GM12873 (cell line): ENCODE measurements at regions not wholly inside any gene's neighbourhood (a gene's known extent, or its start where the extent isn't known, plus 50 kb on each side); places are given as distances from the start of the nearest gene placed in this dataset.

ENCODE experiments used
- TF ChIP-seq, protein P1 (sequence below): IDR thresholded peaks from 2 replicates; pipeline ENCODE4 v1.5.1; 2012; ENCODE audit warnings: low read depth, mild to moderate bottlenecking, moderate library complexity, low read length, control low read depth; ENCODE audit not compliant: insufficient read depth; ENCODE audit errors: missing control alignments

DNA sequence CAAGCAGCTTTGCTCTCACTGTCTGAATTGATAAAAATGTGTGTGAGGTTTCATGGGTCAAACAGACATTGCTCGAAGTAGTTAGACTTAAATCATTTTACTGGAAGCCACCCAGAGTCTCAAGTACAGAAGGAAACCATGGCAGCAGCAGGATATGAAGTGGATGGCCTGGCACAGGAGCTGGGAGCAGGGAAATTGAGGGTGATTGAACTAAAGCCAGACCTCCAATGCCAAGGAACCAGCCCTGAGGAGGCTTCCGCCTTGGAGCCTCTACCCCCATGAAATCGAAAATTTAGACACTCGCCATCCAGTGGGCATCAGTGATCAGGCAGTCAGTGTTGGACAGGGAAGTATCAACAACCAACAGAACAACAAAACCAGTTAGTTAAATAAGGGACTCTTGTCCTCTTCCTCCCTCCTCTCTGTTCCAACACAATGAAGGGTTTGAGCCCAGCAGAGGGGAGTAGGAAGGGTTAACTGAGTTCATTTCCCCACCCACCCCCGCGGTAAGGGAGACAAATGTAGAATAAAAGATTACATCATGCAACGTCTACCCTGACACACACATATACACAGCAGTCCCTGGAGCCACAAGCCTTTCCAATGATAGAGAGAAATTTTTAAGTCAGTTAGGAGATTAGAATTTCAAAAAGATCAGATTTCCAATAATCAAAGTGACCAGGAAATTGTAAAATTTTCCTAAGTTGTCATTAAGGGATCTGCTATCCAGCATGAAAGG is 156.3 kb downstream of the SLC16A9 start:
- TF ChIP-seq, protein P1, sequence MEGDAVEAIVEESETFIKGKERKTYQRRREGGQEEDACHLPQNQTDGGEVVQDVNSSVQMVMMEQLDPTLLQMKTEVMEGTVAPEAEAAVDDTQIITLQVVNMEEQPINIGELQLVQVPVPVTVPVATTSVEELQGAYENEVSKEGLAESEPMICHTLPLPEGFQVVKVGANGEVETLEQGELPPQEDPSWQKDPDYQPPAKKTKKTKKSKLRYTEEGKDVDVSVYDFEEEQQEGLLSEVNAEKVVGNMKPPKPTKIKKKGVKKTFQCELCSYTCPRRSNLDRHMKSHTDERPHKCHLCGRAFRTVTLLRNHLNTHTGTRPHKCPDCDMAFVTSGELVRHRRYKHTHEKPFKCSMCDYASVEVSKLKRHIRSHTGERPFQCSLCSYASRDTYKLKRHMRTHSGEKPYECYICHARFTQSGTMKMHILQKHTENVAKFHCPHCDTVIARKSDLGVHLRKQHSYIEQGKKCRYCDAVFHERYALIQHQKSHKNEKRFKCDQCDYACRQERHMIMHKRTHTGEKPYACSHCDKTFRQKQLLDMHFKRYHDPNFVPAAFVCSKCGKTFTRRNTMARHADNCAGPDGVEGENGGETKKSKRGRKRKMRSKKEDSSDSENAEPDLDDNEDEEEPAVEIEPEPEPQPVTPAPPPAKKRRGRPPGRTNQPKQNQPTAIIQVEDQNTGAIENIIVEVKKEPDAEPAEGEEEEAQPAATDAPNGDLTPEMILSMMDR, result no peak

DNA sequence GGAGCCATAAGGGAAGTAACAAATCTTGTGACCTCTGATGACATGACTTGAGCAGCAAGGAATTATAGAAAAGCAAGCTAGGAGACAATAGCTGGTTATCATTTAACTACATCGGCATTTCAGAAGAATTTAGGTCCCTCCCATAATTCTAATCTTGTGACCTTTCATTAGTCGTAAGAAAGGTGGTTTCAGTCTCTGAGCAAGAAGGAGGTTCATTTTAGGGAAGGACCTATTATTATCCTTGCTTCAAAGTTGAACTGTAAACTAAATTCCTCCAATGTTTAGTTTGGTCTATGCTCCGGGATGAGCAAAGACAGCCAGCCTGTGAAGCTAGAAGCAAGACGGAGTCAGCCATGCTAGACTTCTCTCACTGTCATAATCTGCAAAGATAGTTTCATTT is 159.6 kb downstream of the SLC16A9 start:
- TF ChIP-seq, protein P1, result no peak

GRCh38 chr10:59538623-59539022 is 171.0 kb downstream of the SLC16A9 start:
- TF ChIP-seq, protein P1, result no peak

- TF ChIP-seq, protein P1, result no peak
These were observed 172.1 kb downstream of the SLC16A9 start for GRCh38 chr10:59537501-59537900.

DNA sequence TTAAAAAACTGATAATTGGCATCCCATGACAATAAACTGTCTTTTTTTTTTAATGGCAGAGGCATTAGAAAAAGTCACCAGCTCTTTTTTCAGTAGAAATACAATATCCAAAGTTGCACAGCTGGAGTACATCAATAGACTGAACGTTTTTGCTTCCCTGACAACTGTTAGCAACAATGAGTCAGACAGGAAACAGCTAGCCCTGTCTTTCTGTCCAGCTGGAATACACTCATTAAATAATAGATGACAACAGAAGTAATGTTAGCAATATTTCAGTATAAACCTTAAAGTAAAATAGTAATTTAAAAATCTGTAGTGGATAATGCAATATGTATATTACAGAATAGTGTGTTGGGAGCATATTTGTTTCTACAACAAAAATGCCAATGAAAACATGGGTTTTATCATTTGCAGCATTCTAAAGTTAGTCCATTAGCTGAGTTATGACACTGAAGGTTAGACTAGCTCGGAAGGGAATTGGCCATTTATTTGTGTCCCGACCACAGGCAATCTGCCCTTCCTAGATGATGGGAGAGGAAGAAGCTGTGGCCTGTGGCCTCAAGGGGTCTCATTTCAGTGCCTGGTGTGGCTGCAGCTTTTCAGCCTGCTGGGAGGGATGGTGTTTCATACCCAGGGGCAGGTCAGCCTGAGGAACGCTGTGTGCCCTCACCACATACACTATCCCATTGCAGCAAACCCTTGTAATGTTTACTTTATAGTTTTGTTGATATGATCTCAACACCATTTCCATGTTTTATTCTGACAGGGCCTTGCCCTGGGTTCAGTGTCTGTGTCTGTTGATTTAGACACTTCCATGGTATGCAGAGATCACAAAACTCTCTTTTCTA is 173.3 kb downstream of the SLC16A9 start:
- TF ChIP-seq, protein P1, result no peak

GRCh38 chr10:59524348-59524747 is 162.0 kb upstream of the FAM13C start:
- TF ChIP-seq, protein P1, result no peak

- TF ChIP-seq, protein P1, result no peak
These were observed 161.5 kb upstream of the FAM13C start for GRCh38 chr10:59523851-59524250.
